Vagina (tissue), 2 donors: ENCODE measurements at regions not wholly inside any gene's neighbourhood (a gene's known extent, or its start where the extent isn't known, plus 50 kb on each side); places are given as distances from the start of the nearest gene placed in this dataset.

Experiments used
- CTCF ChIP-seq, 3 experiments: fragments of 450-650 bp in 2 of 3; fragments of 200-600 bp in 1 of 3; sonication (generic) in 1 of 3; IDR thresholded peaks; one replicate each; pipeline ENCODE4 v1.5.1; 2017 to 2019; ENCODE audit warnings: antibody characterized with exemption in 3 of 3, mild to moderate bottlenecking in 2 of 3, moderate library complexity in 2 of 3
- POLR2A ChIP-seq, 2 donors: fragments of 450-650 bp; IDR thresholded peaks; one replicate each; pipeline ENCODE4 v1.6.1; 2017; ENCODE audit warnings: antibody characterized with exemption in 2 of 2, mild to moderate bottlenecking in 2 of 2, moderate library complexity in 2 of 2
- POLR2AphosphoS5 ChIP-seq, 2 donors: sonication (generic); formaldehyde crosslinking; IDR thresholded peaks; one replicate each; pipeline ENCODE4 v1.9.0; 2017; ENCODE audit warnings: antibody characterized with exemption in 2 of 2, mild to moderate bottlenecking in 2 of 2, low read depth in 1 of 2; ENCODE audit not compliant: insufficient read depth in 1 of 2

GRCh38 chr5:68965926-68966325, 127.9 kb upstream of the SLC30A5 start:
- TF ChIP-seq CTCF (IDR thresholded peaks at IDR 0.05) (no peak), POLR2A (IDR thresholded peaks at IDR 0.05) (no peak), POLR2AphosphoS5 (IDR thresholded peaks at IDR 0.05; ENCODE audit: insufficient read depth in 1 of 2, low read depth in 1 of 2) (no peak)
